Cardiac fibroblast (primary cell): ENCODE measurements at regions not wholly inside any gene's neighbourhood (a gene's known extent, or its start where the extent isn't known, plus 50 kb on each side); places are given as distances from the start of the nearest gene placed in this dataset.

Experiments used
- DNase-seq, 2 donors: peaks; one replicate each; pipeline versions ENCODE4 v3.0.0 to v3.0.0-alpha.2; 2010; ENCODE audit warnings: low read depth in 2 of 2
- H3K4me3 ChIP-seq, 2 donors: replicated peaks in 1 of 2; 1 replicate in 1 of 2; 2 replicates in 1 of 2; pipeline ENCODE4 v1.5.1; 2011; ENCODE audit warnings: low read depth in 2 of 2, low read length in 2 of 2, mild to moderate bottlenecking in 2 of 2, moderate library complexity in 1 of 2
- CTCF ChIP-seq: IDR thresholded peaks from one replicate; pipeline ENCODE4 v1.5.1; 2011; ENCODE audit warnings: low read depth, mild to moderate bottlenecking, low read length, inconsistent platforms

GRCh38 chr20:46804126-46804525 is 90.5 kb upstream of the EYA2 start:
- DNase-seq = no peak
- no peak for TF ChIP-seq CTCF
- H3K4me3 ChIP-seq = no peak overlapping the region

GRCh38 chr20:46805836-46806235 is 88.8 kb upstream of the EYA2 start:
- H3K4me3 ChIP-seq = no peak overlapping the region
- TF ChIP-seq CTCF = no peak
- no peak for DNase-seq

DNA sequence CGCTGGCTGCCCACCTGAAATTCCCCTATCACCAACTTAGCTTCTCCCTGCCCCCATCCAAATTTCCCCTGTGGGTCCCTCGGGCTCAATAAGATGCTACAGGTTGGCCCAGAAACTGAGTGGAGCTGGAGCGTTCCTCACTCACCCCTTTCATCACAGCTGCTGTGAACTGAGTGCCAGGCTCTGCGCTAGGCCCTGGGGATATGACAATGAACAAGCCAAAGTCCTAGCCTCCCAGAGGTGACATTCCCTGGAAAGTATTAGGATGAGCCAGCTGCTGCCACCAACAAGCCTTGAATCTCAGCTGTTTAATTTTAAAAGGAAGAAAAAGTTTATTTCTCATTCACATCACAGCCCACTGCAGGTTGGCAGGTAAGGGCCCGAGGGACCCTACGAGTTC is 86.6 kb upstream of the EYA2 start:
- no peak overlapping the region for H3K4me3 ChIP-seq
- DNase-seq = no peak
- TF ChIP-seq CTCF = no peak

DNA sequence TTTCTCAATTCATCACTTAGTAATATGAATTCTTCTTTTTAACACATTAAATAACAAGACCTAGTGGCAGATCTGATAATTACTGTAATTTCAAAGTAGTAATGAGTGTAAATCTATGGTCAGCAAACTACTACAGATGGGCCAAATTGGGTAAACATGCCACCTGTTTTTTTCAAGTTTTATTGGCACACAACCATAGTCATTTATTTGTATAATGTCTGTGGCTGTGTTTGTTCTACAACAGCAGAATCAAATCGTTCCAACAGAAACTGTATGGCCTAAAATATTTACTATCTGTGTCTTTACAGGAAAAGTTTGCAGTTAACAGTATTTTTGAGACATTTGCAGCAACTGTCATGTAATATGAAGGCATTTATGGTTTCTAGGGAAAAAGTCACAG is 86.1 kb upstream of the EYA2 start:
- TF ChIP-seq CTCF = no peak

DNA sequence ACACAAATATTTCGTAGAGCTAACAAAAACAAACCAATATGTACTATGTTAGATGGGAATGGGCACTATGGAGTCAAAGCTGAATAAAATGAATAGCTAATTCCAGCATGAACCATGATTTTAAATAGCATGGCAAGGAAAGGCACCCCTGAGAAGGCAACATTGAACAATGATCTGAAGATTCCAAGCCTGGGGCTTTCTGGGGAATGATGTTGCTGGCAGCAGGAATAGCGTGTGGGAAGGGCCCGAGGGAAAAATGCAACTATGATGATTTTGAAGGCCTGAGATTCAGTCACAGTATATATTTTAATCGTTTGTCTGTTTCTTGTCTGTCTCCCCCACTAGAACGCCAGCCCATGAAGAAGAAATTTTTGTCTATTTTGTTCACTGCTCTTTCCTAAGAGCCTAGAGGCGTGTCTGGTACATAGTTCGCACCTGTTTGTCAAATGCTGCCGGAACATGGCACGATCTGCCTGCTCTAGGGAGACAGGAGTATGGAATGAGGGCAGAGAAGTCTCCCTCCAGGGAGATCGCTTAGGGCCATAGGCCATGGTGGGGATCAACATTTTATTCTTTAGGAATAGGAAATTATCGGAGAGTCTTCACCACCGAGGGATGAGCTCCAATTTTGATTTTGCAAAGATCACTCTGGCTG is 84.8 kb upstream of the EYA2 start:
- DNase-seq = no peak
- H3K4me3 ChIP-seq = no peak overlapping the region
- TF ChIP-seq CTCF = no peak

More for the DNA sequence above, 86.1 kb upstream of the EYA2 start:
- no peak for DNase-seq
- no peak overlapping the region for H3K4me3 ChIP-seq

DNA sequence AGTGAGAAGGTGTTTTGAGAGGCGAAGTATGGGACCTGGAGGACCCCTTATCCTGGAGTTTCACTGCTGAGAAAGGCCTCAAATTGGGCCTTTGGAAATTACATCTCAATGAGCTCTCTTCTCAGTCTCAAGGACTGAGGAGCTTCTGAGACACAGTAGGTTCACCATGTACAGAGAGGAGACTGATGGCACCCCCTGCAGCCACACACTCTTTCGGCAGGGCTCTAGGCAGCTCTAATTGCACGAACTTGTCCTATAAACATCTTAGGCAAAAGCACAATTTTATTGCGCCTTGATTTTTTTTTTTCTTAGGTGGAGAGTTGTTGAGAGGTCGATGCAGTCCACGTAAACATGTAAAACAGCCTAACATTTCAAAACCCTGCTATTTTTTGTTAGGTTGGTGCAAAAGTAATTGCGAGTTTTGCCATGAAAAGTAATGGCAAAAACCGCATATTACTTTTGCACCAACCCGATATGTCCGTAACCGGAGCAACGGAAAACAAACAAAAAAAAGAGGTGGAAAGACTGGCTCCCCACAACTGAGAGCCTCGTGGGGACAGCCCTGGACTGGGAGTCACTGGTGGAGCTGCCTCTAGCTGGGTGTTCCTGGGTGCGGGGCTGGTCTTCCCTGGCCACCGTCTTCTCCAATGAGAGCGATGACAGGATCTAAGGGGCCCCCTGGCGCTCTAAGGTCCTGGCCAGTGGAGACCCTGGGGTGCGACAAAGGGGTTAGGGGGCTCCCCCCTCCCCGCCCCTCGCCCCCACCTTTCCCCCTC is 84.0 kb upstream of the EYA2 start:
- TF ChIP-seq CTCF = no peak
- H3K4me3 ChIP-seq = no peak overlapping the region
- DNase-seq = no peak
